Rectal smooth muscle tissue (tissue), 1 donor: ENCODE measurements at regions not wholly inside any gene's neighbourhood (a gene's known extent, or its start where the extent isn't known, plus 50 kb on each side); places are given as distances from the start of the nearest gene placed in this dataset.

ENCODE experiments used
- H3K27ac ChIP-seq: one replicate; pipeline ENCODE4 v1.7.0; 2013; ENCODE audit warnings: low read depth, low read length, inconsistent platforms
- H3K27me3 ChIP-seq: one replicate; pipeline ENCODE4 v1.7.0; 2013; ENCODE audit warnings: low read length; ENCODE audit not compliant: control insufficient read depth, insufficient read depth
- H3K36me3 ChIP-seq: one replicate; pipeline ENCODE4 v1.7.0; 2013; ENCODE audit warnings: low read length; ENCODE audit not compliant: control insufficient read depth, insufficient read depth
- H3K4me1 ChIP-seq: one replicate; pipeline ENCODE4 v1.7.0; 2013; ENCODE audit warnings: low read length; ENCODE audit not compliant: control insufficient read depth, insufficient read depth
- H3K4me3 ChIP-seq: one replicate; pipeline ENCODE4 v1.7.0; 2013; ENCODE audit warnings: low read length
- H3K9ac ChIP-seq: one replicate; pipeline ENCODE4 v1.7.0; 2013; ENCODE audit warnings: low read length

DNA sequence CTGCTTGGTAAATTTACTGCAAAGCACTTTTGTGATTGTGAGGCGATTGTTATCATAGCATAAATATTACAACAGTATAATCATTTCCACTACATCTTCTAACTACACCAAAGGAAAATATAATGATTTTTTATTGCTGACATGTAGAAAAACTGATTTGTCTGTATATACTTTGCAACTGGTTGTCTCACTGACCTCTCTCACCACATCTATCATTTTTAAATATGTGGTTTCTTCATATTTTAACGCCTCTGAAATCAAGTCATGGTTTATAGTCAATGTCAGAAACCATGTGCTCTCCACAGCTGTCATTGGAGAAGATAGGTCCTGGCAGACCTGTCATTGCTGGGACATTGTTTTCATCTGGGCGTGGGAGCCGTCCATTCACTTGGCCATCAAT lies 315.4 kb upstream of the KLF6 start:
- Histone ChIP-seq H3K4me1 (no peaks in the 10 kb centered on the region), H3K4me3 (no peak overlapping the region), H3K36me3 (no peaks in the 10 kb centered on the region), H3K27ac (no peak overlapping the region), H3K27me3 (no peaks in the 10 kb centered on the region), H3K9ac (no peak overlapping the region)

DNA sequence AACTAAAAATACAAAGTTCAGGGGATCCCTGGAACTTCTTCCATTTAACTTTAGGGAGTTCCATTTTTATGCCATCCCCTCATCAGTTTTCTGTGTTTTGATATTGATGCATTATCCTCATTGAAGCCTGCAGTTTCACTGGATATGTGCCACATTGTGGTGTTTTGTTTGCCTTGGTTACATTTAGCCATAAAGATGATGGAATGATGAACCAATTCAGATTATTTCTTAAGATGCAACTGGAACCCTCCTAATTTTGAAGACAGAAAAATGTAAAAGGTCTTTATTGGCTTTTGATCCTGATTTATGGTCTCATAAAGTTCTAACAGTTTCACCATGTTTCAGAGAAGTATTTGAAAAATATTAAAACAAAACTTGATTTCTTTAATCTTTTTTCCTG lies 314.2 kb upstream of the KLF6 start:
- no peak overlapping the region for H3K9ac ChIP-seq
- no peaks in the 10 kb centered on the region for H3K36me3 ChIP-seq
- no peaks in the 10 kb centered on the region for H3K27me3 ChIP-seq
- H3K4me1 ChIP-seq, result no peaks in the 10 kb centered on the region
- H3K27ac ChIP-seq, result no peak overlapping the region
- H3K4me3 ChIP-seq, result no peak overlapping the region

DNA sequence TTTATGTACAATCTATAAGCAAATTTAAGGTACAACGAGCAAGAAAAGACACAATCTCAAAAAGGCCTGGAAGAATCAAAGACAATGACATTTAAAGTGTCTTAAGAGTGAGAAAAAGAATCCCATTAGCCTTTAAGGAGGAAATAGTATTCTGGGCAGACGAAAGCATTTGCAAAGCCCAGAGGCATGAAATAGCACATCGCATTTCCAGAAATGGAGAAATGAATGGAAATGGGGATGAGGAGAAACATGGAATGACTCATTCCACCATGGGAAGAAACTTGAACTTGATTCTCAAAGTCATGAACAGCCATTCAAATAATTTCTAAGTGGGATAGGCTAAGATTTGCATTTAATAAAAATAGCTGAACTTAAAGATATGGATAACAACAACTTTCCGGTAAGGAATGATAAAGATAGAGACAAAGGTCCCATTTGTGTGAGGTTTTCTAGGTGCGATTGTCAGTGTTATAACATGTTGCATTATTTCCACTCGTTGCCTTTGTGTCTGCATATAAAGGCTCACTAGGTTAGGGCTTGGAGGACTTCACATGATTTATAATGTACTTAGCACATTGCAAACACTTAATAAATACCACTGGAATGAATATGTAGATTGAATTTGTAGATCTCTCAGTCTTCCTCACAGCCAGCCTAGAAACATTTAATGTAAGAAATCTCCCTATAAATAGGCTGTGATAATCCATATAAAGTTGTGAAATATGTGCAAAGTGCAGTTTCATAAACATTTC lies 310.3 kb upstream of the KLF6 start:
- Histone ChIP-seq H3K27me3 (no peaks in the 10 kb centered on the region), H3K36me3 (no peaks in the 10 kb centered on the region), H3K27ac (no peak overlapping the region), H3K4me3 (no peak overlapping the region), H3K9ac (no peak overlapping the region), H3K4me1 (no peaks in the 10 kb centered on the region)

DNA sequence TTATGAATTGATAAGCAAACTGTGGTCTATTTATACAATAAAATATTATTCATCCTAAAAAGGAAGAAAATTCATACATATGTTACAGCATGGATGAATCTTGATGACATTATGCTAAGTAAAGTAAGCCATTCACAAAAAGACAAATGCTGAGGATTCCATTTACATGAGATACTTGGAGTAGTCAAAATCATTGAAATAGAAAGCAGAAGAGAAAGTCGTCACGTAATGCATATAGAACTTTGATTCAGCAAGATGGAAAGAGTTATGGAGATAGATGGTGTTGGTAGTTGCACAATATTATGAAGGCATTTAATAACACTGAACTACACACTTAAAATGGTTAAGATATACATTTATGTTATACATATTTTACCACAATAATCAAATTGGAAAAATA lies 309.7 kb upstream of the KLF6 start:
- Histone ChIP-seq H3K36me3 (no peaks in the 10 kb centered on the region), H3K4me1 (no peaks in the 10 kb centered on the region)

DNA sequence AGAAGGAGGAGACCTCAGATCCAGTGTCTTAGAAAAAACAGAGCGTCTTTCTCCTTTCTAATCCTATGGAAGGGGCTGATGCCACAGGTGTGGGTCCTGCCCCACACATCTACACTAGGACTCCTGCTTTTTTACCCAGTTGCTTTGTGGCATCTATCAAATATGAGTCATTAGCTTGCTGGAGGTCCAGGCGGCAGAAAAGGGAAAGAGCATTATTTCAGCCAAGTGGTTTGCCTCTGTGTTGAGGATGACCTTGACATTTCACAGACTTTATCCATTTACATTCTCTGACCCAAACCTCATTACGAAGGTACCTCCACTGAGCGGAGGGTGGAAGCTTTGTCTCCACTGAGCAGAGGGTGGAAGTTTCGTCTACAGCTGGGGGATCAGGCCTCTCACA lies 308.4 kb upstream of the KLF6 start:
- no peaks in the 10 kb centered on the region for H3K4me1 ChIP-seq
- H3K36me3 ChIP-seq, result no peaks in the 10 kb centered on the region
- no peak overlapping the region for H3K27ac ChIP-seq
- no peak overlapping the region for H3K9ac ChIP-seq
- H3K4me3 ChIP-seq, result no peak overlapping the region
- no peaks in the 10 kb centered on the region for H3K27me3 ChIP-seq

More for the DNA sequence above, 309.7 kb upstream of the KLF6 start:
- Histone ChIP-seq H3K4me3 (no peak overlapping the region), H3K27me3 (no peaks in the 10 kb centered on the region), H3K27ac (no peak overlapping the region), H3K9ac (no peak overlapping the region)

DNA sequence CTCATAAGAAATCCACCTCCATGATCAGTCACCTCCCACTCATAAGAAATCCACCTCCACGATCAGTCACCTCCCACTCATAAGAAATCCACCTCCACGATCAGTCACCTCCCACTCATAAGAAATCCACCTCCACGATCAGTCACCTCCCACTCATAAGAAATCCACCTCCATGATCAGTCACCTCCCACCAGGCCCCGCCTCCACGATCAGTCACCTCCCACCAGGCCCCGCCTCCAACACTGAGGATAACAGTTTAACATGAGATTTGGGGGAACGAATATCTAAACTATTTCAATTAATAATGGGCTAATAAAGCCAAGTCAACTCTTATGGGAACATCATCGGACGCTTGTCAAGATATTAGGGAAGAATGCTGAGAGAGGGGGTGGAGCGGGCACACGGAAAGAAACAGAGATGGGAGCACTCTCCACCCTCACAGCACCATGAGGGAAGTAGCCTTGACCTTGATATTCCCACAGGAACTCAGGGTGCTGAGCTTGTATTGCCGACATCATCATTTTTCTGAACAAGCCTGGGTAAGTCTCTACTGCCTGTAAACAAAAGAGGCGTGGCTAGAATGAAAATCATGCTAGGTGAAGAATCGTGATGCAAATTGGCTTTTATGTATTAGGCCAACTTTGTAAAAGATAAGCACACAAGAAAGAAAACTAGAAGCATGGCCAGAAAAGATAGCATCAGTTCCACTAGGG lies 303.5 kb upstream of the KLF6 start:
- Histone ChIP-seq H3K36me3 (no peaks in the 10 kb centered on the region), H3K9ac (no peak overlapping the region), H3K27ac (no peak overlapping the region), H3K27me3 (no peaks in the 10 kb centered on the region), H3K4me1 (no peaks in the 10 kb centered on the region), H3K4me3 (no peak overlapping the region)

DNA sequence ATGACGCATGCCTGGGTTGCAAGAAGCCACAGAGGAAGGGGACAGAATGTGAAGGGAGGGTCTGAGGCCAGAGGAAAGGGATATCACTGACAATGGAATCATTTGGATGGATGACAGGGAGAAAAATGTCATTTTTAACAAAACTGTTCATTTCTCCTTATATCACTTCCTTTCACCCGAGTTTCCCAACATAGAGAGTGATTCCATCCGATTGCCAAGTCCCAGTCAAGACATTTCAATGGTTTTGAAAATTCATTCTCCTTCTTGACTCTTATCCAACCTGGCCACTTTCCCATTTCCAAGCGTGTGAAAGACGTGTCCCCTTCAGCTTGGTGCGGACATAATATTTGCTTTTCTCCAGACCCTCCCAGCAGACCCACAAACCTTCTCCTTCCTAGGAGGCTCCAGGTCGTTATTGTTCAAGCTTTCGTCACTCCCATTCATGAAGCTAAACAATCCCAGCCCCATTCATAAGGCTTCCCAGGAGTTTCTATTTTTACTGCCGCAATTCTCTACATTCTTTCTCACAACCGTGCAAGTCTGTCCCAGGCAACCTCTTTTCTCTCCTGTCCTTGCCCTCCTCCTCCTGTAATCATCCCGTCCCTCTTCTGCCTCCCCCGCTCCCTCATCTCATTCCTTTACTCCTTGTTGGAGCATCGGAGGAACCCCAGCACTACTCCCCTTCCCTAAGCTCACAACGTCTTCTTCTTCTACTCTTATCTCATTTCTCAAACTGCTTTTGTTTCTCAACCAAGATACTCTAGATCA lies 301.3 kb upstream of the KLF6 start:
- H3K36me3 ChIP-seq, result no peaks in the 10 kb centered on the region
- H3K27me3 ChIP-seq, result no peaks in the 10 kb centered on the region
- H3K9ac ChIP-seq, result no peak overlapping the region
- H3K4me3 ChIP-seq, result no peak overlapping the region
- no peak overlapping the region for H3K27ac ChIP-seq
- H3K4me1 ChIP-seq, result no peaks in the 10 kb centered on the region

DNA sequence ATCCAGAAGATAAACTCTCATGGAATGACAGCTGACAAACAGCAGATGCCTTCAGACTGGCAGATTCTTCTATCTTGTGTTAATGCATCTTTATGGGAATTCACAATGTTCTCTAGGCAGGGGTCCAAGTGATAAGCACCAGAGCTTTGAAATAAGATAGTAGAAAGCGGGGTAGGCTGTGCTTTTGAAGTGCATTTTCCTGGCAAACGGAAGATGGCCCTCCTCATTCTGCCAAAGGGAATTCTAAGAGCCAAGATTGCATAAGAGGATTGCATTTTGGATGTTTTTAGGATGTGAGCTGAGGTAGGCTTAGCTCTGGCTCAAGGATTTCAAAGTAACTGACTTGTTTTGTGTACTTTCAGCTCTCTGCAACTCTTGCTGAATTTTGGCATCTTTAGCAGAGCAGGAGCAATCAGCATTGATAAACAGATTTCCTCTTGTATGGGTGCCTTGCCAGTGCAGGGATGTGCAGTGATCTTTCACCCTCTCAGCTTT lies 298.5 kb upstream of the KLF6 start:
- Histone ChIP-seq H3K27ac (no peak overlapping the region), H3K36me3 (no peaks in the 10 kb centered on the region), H3K4me1 (no peaks in the 10 kb centered on the region), H3K4me3 (no peak overlapping the region), H3K27me3 (no peaks in the 10 kb centered on the region), H3K9ac (no peak overlapping the region)

DNA sequence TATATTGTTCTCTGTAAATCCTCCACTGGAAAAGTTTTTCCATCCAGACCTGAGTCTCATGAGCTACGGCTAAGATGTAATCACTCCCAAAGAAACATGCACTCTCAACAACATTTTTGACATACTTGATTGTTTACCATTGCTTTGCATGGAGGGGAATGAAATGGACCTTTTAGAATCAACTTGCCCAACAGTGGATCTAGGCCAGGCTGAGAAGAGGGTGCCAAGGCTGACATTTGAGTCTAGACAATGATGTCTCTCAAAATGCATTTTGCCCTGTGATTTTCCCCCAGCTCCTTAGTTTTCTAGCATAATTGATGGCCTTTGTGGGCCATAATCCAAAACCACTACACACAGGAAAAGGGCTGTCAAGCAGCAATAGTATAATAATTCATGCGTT lies 297.9 kb upstream of the KLF6 start:
- Histone ChIP-seq H3K36me3 (no peaks in the 10 kb centered on the region), H3K27me3 (no peaks in the 10 kb centered on the region), H3K27ac (no peak overlapping the region), H3K4me1 (no peaks in the 10 kb centered on the region), H3K4me3 (no peak overlapping the region), H3K9ac (no peak overlapping the region)

DNA sequence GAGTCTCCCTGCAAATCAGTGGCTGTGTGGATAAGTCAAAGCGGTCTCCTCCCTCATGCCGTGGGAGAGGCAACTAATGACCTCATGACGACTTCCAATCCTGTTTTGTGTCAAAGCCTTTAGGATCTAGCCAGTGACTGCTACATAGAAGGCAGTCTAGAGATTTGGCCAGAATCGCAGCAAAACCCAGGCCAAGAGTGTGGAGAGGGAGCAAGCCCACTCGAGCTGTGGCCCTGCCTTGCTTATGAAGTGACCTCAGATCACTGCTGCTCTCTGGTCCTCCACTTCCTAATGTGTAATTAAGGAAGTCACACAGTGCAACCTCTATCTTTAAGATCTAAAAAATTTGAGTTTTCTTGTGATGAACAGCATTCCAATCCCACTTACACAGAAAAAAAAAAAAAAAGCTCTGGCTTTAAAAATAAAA lies 296.7 kb upstream of the KLF6 start:
- H3K4me1 ChIP-seq, result no peaks in the 10 kb centered on the region
- H3K36me3 ChIP-seq, result no peaks in the 10 kb centered on the region
- no peak overlapping the region for H3K27ac ChIP-seq
- H3K27me3 ChIP-seq, result no peaks in the 10 kb centered on the region
- no peak overlapping the region for H3K4me3 ChIP-seq
- no peak overlapping the region for H3K9ac ChIP-seq

DNA sequence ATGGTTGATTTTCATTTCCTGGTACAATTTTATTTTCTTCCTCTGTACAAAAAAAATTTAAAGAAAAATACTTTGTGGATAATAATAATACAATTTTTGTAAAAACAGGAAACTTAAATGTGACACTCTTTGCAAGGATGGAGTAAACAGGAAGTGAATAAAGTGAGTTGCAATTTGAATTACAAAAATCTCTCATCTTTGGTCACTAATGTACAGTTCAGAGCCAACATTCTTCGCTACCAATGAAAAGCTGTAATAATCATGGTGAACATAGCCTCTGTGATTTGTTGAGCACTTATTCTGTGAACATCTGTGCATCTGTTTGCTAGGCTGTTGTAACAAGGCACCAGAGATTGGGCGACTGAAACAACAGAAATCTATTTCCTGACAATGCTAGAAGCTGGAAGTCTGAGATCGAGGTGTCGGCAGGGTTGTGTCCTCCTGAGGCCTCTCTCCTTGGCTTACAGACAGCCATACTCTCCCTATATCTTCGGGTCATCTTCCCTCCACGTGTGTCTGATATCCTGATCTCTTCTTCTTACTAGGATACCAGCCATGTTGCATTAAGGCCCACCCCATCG lies 295.3 kb upstream of the KLF6 start:
- Histone ChIP-seq H3K4me1 (no peaks in the 10 kb centered on the region), H3K36me3 (no peaks in the 10 kb centered on the region), H3K27me3 (no peaks in the 10 kb centered on the region), H3K27ac (no peak overlapping the region), H3K4me3 (no peak overlapping the region), H3K9ac (no peak overlapping the region)

DNA sequence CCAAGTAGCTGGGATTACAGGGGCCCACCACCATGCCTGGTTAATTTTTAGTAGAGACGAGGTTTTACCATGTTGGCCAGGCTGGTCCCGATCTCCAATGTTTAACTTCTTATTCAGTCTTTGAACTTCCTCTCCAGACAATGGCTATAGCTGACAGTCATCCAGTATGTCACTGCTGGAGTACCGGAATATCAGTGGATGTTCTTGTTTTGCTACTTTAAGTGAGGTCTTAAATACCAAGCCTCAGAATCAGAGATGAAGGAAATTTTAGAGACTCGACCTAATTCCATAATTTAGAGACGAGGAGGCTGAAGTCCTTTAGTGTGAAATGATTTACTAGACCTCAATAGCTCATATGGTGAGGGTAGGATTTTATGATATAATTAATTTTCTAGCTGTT lies 294.8 kb upstream of the KLF6 start:
- no peaks in the 10 kb centered on the region for H3K4me1 ChIP-seq
- H3K4me3 ChIP-seq, result no peak overlapping the region
- H3K27ac ChIP-seq, result no peak overlapping the region
- no peaks in the 10 kb centered on the region for H3K36me3 ChIP-seq
- H3K27me3 ChIP-seq, result no peaks in the 10 kb centered on the region
- H3K9ac ChIP-seq, result no peak overlapping the region
